ENCODE measurements at regions not wholly inside any gene's neighbourhood (a gene's known extent, or its start where the extent isn't known, plus 50 kb on each side); places are given as distances from the start of the nearest gene placed in this dataset.

- Histone ChIP-seq H3K27me3 (replicated peaks; ENCODE audit: insufficient read depth) (no peaks in the 10 kb centered on the region), H3K36me3 (no peaks in the 10 kb centered on the region), H3K4me3 (no peak overlapping the region), H3K4me1 (ENCODE audit: control insufficient read depth in 1 of 2, low read depth in 2 of 2) (no peaks in the 10 kb centered on the region), H3K9me3 (no peaks in the 10 kb centered on the region), H3K27ac (no peak overlapping the region)
- ATAC-seq (ENCODE audit: insufficient number of reproducible peaks, low FRiP score, low read depth): no peak
- no peak for DNase-seq (ENCODE audit: low spot score)
- TF ChIP-seq CTCF (IDR thresholded peaks at IDR 0.05): no peak
Observed at GRCh38 chr13:61768175-61768574, 352.5 kb upstream of the PCDH20 start.

GRCh38 chr13:61766667-61767058 is 351.0 kb upstream of the PCDH20 start:
- ATAC-seq (ENCODE audit: insufficient number of reproducible peaks, low FRiP score, low read depth) (no peak), DNase-seq (ENCODE audit: low spot score) (no peak)
- Histone ChIP-seq H3K36me3 (no peaks in the 10 kb centered on the region), H3K4me1 (ENCODE audit: control insufficient read depth in 1 of 2, low read depth in 2 of 2) (no peaks in the 10 kb centered on the region), H3K27ac (no peak overlapping the region), H3K27me3 (replicated peaks; ENCODE audit: insufficient read depth) (no peaks in the 10 kb centered on the region), H3K4me3 (no peak overlapping the region), H3K9me3 (no peaks in the 10 kb centered on the region)
- no peak for TF ChIP-seq CTCF (IDR thresholded peaks at IDR 0.05)

GRCh38 chr13:61765940-61766666 is 350.5 kb upstream of the PCDH20 start:
- no peak for ATAC-seq (ENCODE audit: insufficient number of reproducible peaks, low FRiP score, low read depth)

GRCh38 chr13:61765181-61765742 is 349.6 kb upstream of the PCDH20 start:
- DNase-seq (ENCODE audit: low spot score) (no peak), ATAC-seq (ENCODE audit: insufficient number of reproducible peaks, low FRiP score, low read depth) (no peak)
- Histone ChIP-seq H3K27me3 (replicated peaks; ENCODE audit: insufficient read depth) (no peaks in the 10 kb centered on the region), H3K36me3 (no peaks in the 10 kb centered on the region), H3K4me3 (no peak overlapping the region), H3K4me1 (ENCODE audit: control insufficient read depth in 1 of 2, low read depth in 2 of 2) (no peaks in the 10 kb centered on the region), H3K9me3 (no peaks in the 10 kb centered on the region), H3K27ac (no peak overlapping the region)
- no peak for TF ChIP-seq CTCF (IDR thresholded peaks at IDR 0.05)

More at GRCh38 chr13:61765940-61766666, 350.5 kb upstream of the PCDH20 start:
- no peak overlapping the region for H3K27ac ChIP-seq
- H3K36me3 ChIP-seq: no peaks in the 10 kb centered on the region
- H3K4me3 ChIP-seq: no peak overlapping the region
- no peak for DNase-seq (ENCODE audit: low spot score)
- no peaks in the 10 kb centered on the region for H3K9me3 ChIP-seq
- TF ChIP-seq CTCF (IDR thresholded peaks at IDR 0.05): no peak
- H3K27me3 ChIP-seq (replicated peaks; ENCODE audit: insufficient read depth): no peaks in the 10 kb centered on the region
- H3K4me1 ChIP-seq (ENCODE audit: control insufficient read depth in 1 of 2, low read depth in 2 of 2): no peaks in the 10 kb centered on the region

GRCh38 chr13:61761690-61762089 is 346.0 kb upstream of the PCDH20 start:
- no peaks in the 10 kb centered on the region for H3K27me3 ChIP-seq (replicated peaks; ENCODE audit: insufficient read depth)
- no peaks in the 10 kb centered on the region for H3K9me3 ChIP-seq
- no peaks in the 10 kb centered on the region for H3K36me3 ChIP-seq
- H3K27ac ChIP-seq: no peak overlapping the region
- H3K4me3 ChIP-seq: no peak overlapping the region
- DNase-seq (ENCODE audit: low spot score): no peak
- H3K4me1 ChIP-seq (ENCODE audit: control insufficient read depth in 1 of 2, low read depth in 2 of 2): no peaks in the 10 kb centered on the region
- no peak for TF ChIP-seq CTCF (IDR thresholded peaks at IDR 0.05)
- ATAC-seq (ENCODE audit: insufficient number of reproducible peaks, low FRiP score, low read depth): no peak
